ENCODE measurements at regions not wholly inside any gene's neighbourhood (a gene's known extent, or its start where the extent isn't known, plus 50 kb on each side); places are given as distances from the start of the nearest gene placed in this dataset.

DNA sequence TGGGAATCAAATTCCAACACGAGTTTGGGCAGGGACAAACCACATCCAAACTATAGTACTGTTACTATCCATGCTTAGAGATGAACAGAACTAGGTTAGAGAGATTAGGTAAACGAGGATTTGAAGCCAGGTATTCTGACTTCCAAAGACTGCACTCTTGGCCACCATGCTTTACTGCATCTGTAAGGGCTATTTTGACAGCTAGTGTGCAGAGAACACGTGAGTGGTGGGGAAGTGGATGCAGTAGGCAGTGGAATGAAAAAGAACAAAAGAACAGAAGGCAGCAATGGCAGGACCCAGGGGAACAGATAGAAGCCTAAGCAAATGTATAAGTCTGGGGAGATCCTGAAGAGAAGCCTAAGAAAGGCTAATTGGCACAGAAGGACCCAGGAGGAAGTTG, 59.1 kb upstream of the GJA8 start:
- no peak overlapping the region for H3K27ac ChIP-seq (ENCODE audit: low read depth, low read length, poor library complexity, severe bottlenecking)
- no peaks in the 10 kb centered on the region for H3K9me2 ChIP-seq (ENCODE audit: insufficient read depth, low read length)
- no peak overlapping the region for H3K4me2 ChIP-seq (ENCODE audit: low read length)
- H3K79me2 ChIP-seq (ENCODE audit: insufficient read depth, low read depth, low read length) = no peaks in the 10 kb centered on the region
- ChIA-PET CTCF (ENCODE audit: unreplicated experiment) (no interaction called here), POLR2A (interaction anchor here (1.2 kb wide), 1 partner anchor 21 kb away, joined by 8 read pairs; no protein-coding TSS in a partner anchor)
- H3K36me3 ChIP-seq (ENCODE audit: insufficient read depth, low read length) = no peaks in the 10 kb centered on the region
- H3K4me1 ChIP-seq (ENCODE audit: insufficient read depth, low read length, poor library complexity, severe bottlenecking) = no peaks in the 10 kb centered on the region
- TF ChIP-seq, protein P1, sequence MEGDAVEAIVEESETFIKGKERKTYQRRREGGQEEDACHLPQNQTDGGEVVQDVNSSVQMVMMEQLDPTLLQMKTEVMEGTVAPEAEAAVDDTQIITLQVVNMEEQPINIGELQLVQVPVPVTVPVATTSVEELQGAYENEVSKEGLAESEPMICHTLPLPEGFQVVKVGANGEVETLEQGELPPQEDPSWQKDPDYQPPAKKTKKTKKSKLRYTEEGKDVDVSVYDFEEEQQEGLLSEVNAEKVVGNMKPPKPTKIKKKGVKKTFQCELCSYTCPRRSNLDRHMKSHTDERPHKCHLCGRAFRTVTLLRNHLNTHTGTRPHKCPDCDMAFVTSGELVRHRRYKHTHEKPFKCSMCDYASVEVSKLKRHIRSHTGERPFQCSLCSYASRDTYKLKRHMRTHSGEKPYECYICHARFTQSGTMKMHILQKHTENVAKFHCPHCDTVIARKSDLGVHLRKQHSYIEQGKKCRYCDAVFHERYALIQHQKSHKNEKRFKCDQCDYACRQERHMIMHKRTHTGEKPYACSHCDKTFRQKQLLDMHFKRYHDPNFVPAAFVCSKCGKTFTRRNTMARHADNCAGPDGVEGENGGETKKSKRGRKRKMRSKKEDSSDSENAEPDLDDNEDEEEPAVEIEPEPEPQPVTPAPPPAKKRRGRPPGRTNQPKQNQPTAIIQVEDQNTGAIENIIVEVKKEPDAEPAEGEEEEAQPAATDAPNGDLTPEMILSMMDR (conservative IDR thresholded peaks at IDR 0.05; ENCODE audit: low read length) = no peak
- TF ChIP-seq EZH2phosphoT487 (IDR thresholded peaks at IDR 0.05; ENCODE audit: borderline replicate concordance, low read depth, low read length) = no peak
- intact Hi-C loops (cut with micrococcal nuclease; ENCODE audit: unreplicated experiment) = no loop called here
- no peak overlapping the region for H3K4me3 ChIP-seq (ENCODE audit: low read depth, low read length, poor library complexity, severe bottlenecking)
- H4K20me1 ChIP-seq (ENCODE audit: insufficient read depth, low read length) = no peaks in the 10 kb centered on the region
- no peak overlapping the region for H2AFZ ChIP-seq (ENCODE audit: low read length)
- BruUV-seq (replicated peaks) = no TSS peak
- no peaks in the 10 kb centered on the region for H3K9me3 ChIP-seq (ENCODE audit: low read length)
- no peak for DNase-seq (ENCODE audit: low spot score)

DNA sequence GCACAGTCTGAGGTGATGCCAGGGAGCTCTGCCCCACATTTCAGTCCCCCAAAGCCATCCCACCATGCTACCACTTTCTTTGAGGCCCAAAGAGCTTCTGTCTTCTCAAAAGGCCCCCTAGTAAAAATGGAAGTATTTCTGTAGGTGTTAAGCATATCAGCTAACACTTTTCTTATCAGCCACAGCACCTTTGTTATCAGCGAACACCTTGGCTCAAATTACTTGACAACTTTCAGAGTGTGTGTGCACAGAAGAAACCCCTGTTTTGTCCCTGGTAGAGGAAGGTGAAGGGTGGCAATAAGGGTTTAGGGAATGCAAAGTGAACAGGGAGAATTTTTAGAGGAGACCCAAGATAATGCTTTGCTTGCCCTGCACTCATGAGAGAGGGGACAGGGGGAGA, 54.8 kb upstream of the GJA8 start:
- CTCF ChIA-PET (ENCODE audit: unreplicated experiment) = no interaction called here
- Histone ChIP-seq H4K20me1 (ENCODE audit: insufficient read depth, low read length) (no peaks in the 10 kb centered on the region), H3K4me1 (ENCODE audit: insufficient read depth, low read length, poor library complexity, severe bottlenecking) (no peaks in the 10 kb centered on the region), H2AFZ (ENCODE audit: low read length) (no peak overlapping the region), H3K4me3 (ENCODE audit: low read depth, low read length, poor library complexity, severe bottlenecking) (no peak overlapping the region), H3K9me2 (ENCODE audit: insufficient read depth, low read length) (no peaks in the 10 kb centered on the region), H3K27ac (ENCODE audit: low read depth, low read length, poor library complexity, severe bottlenecking) (no peak overlapping the region), H3K4me2 (ENCODE audit: low read length) (no peak overlapping the region), H3K36me3 (ENCODE audit: insufficient read depth, low read length) (no peaks in the 10 kb centered on the region), H3K79me2 (ENCODE audit: insufficient read depth, low read depth, low read length) (no peaks in the 10 kb centered on the region), H3K9me3 (ENCODE audit: low read length) (no peaks in the 10 kb centered on the region)
- BruUV-seq (replicated peaks) = no TSS peak
- TF ChIP-seq EZH2phosphoT487 (IDR thresholded peaks at IDR 0.05; ENCODE audit: borderline replicate concordance, low read depth, low read length) = no peak
- TF ChIP-seq, protein P1 (conservative IDR thresholded peaks at IDR 0.05; ENCODE audit: low read length) = no peak
- intact Hi-C loops (cut with micrococcal nuclease; ENCODE audit: unreplicated experiment) = no loop called here
- DNase-seq (ENCODE audit: low spot score) = no peak
- POLR2A ChIA-PET = no interaction called here

DNA sequence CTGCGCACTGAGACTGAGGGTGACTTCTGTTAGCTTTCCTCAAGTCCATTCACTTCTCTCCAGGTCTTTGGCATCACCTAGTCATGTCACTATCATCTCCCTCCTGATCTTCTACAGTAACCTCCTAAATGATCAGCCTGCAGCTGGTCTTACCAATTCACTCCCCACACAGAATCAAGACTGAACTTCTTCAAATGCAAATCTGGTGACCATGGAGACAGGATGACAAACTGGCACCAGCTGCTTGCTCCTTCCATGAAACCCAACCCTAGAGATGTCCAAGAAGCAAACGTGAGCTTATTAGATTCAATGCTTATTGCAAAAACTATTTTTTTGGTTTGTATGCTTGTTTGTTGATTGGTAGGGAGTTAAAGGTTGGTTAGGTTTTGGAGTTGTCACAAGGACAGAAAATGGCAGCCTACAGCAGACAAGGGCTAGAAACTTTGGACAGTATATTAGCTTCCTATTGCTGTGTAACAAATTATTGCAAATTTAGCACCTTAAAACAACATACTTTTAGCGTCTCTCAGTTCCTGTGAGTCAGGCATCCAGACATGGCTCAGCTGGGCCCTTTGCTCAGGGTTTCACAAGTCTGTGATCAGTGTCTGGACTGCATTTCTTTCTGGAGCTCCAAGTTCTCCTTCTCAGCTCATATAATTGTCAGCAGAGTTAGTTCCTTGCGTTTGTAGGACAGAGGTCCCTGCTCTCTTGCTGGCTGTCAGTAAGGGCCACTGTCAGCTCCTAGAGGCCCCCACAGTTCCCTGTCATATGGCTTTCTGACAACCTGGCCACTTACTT, 53.3 kb upstream of the GJA8 start:
- H3K9me3 ChIP-seq (ENCODE audit: low read length) = no peaks in the 10 kb centered on the region
- no peak overlapping the region for H3K27ac ChIP-seq (ENCODE audit: low read depth, low read length, poor library complexity, severe bottlenecking)
- H3K4me2 ChIP-seq (ENCODE audit: low read length) = no peak overlapping the region
- no peaks in the 10 kb centered on the region for H3K4me1 ChIP-seq (ENCODE audit: insufficient read depth, low read length, poor library complexity, severe bottlenecking)
- no peak for DNase-seq (ENCODE audit: low spot score)
- no peak overlapping the region for H2AFZ ChIP-seq (ENCODE audit: low read length)
- no peak overlapping the region for H3K4me3 ChIP-seq (ENCODE audit: low read depth, low read length, poor library complexity, severe bottlenecking)
- no peaks in the 10 kb centered on the region for H4K20me1 ChIP-seq (ENCODE audit: insufficient read depth, low read length)
- ChIA-PET CTCF (ENCODE audit: unreplicated experiment) (no interaction called here), POLR2A (interaction anchor here (0.7 kb wide), 1 partner anchor 20 kb away, joined by 5 read pairs; no protein-coding TSS in a partner anchor)
- H3K79me2 ChIP-seq (ENCODE audit: insufficient read depth, low read depth, low read length) = no peaks in the 10 kb centered on the region
- no TSS peak for BruUV-seq (replicated peaks)
- TF ChIP-seq, protein P1 (conservative IDR thresholded peaks at IDR 0.05; ENCODE audit: low read length) = no peak
- TF ChIP-seq EZH2phosphoT487 (IDR thresholded peaks at IDR 0.05; ENCODE audit: borderline replicate concordance, low read depth, low read length) = no peak
- H3K9me2 ChIP-seq (ENCODE audit: insufficient read depth, low read length) = no peaks in the 10 kb centered on the region
- H3K36me3 ChIP-seq (ENCODE audit: insufficient read depth, low read length) = no peaks in the 10 kb centered on the region
- intact Hi-C loops (cut with micrococcal nuclease; ENCODE audit: unreplicated experiment) = no loop called here

All from OCI-LY7 (cell line).